ENCODE measurements at regions not wholly inside any gene's neighbourhood (a gene's known extent, or its start where the extent isn't known, plus 50 kb on each side); places are given as distances from the start of the nearest gene placed in this dataset.

- DNase-seq (ENCODE audit: extremely low spot score): no peak
- no peak for TF ChIP-seq CTCF (IDR thresholded peaks at IDR 0.05; ENCODE audit: control extremely low read depth, extremely low read depth, low read depth, missing control alignments)
- ChIA-PET CTCF (interaction anchor here (1.3 kb wide), 1 partner anchor 12 kb away, joined by 3 read pairs; no protein-coding TSS in a partner anchor), POLR2A (no interaction called here)
Observed at GRCh38 chr2:16466821-16467151, 198.8 kb downstream of the CYRIA start.

- ChIA-PET POLR2A (no interaction called here), CTCF (interaction anchor here (1.3 to 1.6 kb wide), 2 partner anchors 12 to 15 kb away, joined by 3 to 5 read pairs; no protein-coding TSS in a partner anchor)
- DNase-seq (ENCODE audit: extremely low spot score): no peak
- no peak for TF ChIP-seq CTCF (IDR thresholded peaks at IDR 0.05; ENCODE audit: control extremely low read depth, extremely low read depth, low read depth, missing control alignments)
Observed at GRCh38 chr2:16466133-16466820, 199.4 kb downstream of the CYRIA start.

GRCh38 chr2:16464641-16465040, 201.0 kb downstream of the CYRIA start:
- ChIA-PET POLR2A (no interaction called here), CTCF (interaction anchor here (1.0 to 1.6 kb wide), 2 partner anchors 8 to 13 kb away, joined by 3 to 5 read pairs; no protein-coding TSS in a partner anchor)
- no peak for DNase-seq (ENCODE audit: extremely low spot score)
- TF ChIP-seq CTCF (IDR thresholded peaks at IDR 0.05; ENCODE audit: control extremely low read depth, extremely low read depth, low read depth, missing control alignments): no peak

DNA sequence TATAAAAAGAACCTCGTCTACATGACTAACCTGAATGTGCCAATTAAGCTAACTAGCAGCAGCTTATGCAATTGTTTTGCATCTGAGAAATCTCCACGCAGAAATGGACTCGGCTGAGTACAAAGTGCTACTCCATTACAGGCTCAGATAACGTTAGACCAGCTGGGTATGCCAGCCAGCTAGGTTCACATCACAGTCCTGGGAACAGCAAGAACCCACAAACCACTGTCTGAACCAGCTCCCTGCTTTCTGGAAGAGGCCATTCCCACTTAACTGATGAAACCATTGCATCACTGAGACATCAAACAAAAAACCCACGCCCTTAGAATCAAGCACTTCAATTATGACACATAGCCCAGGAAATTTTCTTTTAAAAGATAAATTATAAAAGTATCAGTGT, 202.7 kb downstream of the CYRIA start:
- TF ChIP-seq CTCF (IDR thresholded peaks at IDR 0.05; ENCODE audit: control extremely low read depth, extremely low read depth, low read depth, missing control alignments): no peak
- POLR2A ChIA-PET: no interaction called here

GRCh38 chr2:16461672-16462071, 204.0 kb downstream of the CYRIA start:
- TF ChIP-seq CTCF (IDR thresholded peaks at IDR 0.05; ENCODE audit: control extremely low read depth, extremely low read depth, low read depth, missing control alignments): no peak
- POLR2A ChIA-PET: no interaction called here
- DNase-seq (ENCODE audit: extremely low spot score): no peak
- CTCF ChIA-PET: no interaction called here

More for the DNA sequence above, 202.7 kb downstream of the CYRIA start:
- CTCF ChIA-PET: interaction anchor here (1.3 kb wide), 1 partner anchor 9 kb away, joined by 3 read pairs; no protein-coding TSS in a partner anchor
- no peak for DNase-seq (ENCODE audit: extremely low spot score)

GRCh38 chr2:16459606-16460005, 206.0 kb downstream of the CYRIA start:
- DNase-seq (ENCODE audit: extremely low spot score): no peak
- POLR2A ChIA-PET: no interaction called here
- CTCF ChIA-PET: interaction anchor here (0.7 kb wide), 1 partner anchor 19 kb away, joined by 4 read pairs; no protein-coding TSS in a partner anchor
- no peak for TF ChIP-seq CTCF (IDR thresholded peaks at IDR 0.05; ENCODE audit: control extremely low read depth, extremely low read depth, low read depth, missing control alignments)

Measured in GM10248 (cell line).